ENCODE measurements at regions not wholly inside any gene's neighbourhood (a gene's known extent, or its start where the extent isn't known, plus 50 kb on each side); places are given as distances from the start of the nearest gene placed in this dataset.

- H3K36me3 ChIP-seq (ENCODE audit: control insufficient read depth in 2 of 3, insufficient read depth in 3 of 3, low read length in 3 of 3): no peaks in the 10 kb centered on the region
- no peak overlapping the region for H3K9ac ChIP-seq (ENCODE audit: low read length in 3 of 3)
- no peak for TF ChIP-seq CTCF (IDR thresholded peaks at IDR 0.05; ENCODE audit: borderline replicate concordance, extremely low read depth, insufficient read depth)
- H3K27ac ChIP-seq (ENCODE audit: low read depth in 2 of 2, low read length in 2 of 2): no peak overlapping the region
- DNase-seq (no peak), FAIRE-seq (no peak)
- no peaks in the 10 kb centered on the region for H3K27me3 ChIP-seq (ENCODE audit: control insufficient read depth, insufficient read depth, low read length)
- H3K4me1 ChIP-seq (ENCODE audit: control insufficient read depth in 2 of 3, insufficient read depth in 2 of 3, low read depth in 1 of 3, low read length in 3 of 3): no peaks in the 10 kb centered on the region
- H3K4me3 ChIP-seq (ENCODE audit: low read length in 3 of 3): no peak overlapping the region
- intact Hi-C loops (cut with DNase I): no loop called here
- H3K9me3 ChIP-seq (ENCODE audit: control insufficient read depth in 2 of 3, insufficient read depth in 1 of 3, low read length in 3 of 3): no peaks in the 10 kb centered on the region
Measured at GRCh38 chr5:24906689-24907088, 261.9 kb upstream of the CDH10 start.

GRCh38 chr5:24904981-24905517 lies 260.3 kb upstream of the CDH10 start:
- Histone ChIP-seq H3K9ac (ENCODE audit: low read length in 3 of 3) (no peak overlapping the region), H3K4me1 (ENCODE audit: control insufficient read depth in 2 of 3, insufficient read depth in 2 of 3, low read depth in 1 of 3, low read length in 3 of 3) (no peaks in the 10 kb centered on the region), H3K4me3 (ENCODE audit: low read length in 3 of 3) (no peak overlapping the region), H3K36me3 (ENCODE audit: control insufficient read depth in 2 of 3, insufficient read depth in 3 of 3, low read length in 3 of 3) (no peaks in the 10 kb centered on the region), H3K27me3 (ENCODE audit: control insufficient read depth, insufficient read depth, low read length) (no peaks in the 10 kb centered on the region), H3K27ac (ENCODE audit: low read depth in 2 of 2, low read length in 2 of 2) (no peak overlapping the region), H3K9me3 (ENCODE audit: control insufficient read depth in 2 of 3, insufficient read depth in 1 of 3, low read length in 3 of 3) (no peaks in the 10 kb centered on the region)
- no peak for TF ChIP-seq CTCF (IDR thresholded peaks at IDR 0.05; ENCODE audit: borderline replicate concordance, extremely low read depth, insufficient read depth)
- intact Hi-C loops (cut with DNase I): no loop called here
- no peak for DNase-seq
- FAIRE-seq: no peak

GRCh38 chr5:24899180-24899579 lies 254.4 kb upstream of the CDH10 start:
- Histone ChIP-seq H3K4me3 (ENCODE audit: low read length in 3 of 3) (no peak overlapping the region), H3K4me1 (ENCODE audit: control insufficient read depth in 2 of 3, insufficient read depth in 2 of 3, low read depth in 1 of 3, low read length in 3 of 3) (no peaks in the 10 kb centered on the region), H3K9me3 (ENCODE audit: control insufficient read depth in 2 of 3, insufficient read depth in 1 of 3, low read length in 3 of 3) (peaks cover 0 to 2% (median 0%) of the 10 kb centered on the region in 3 donors), H3K36me3 (ENCODE audit: control insufficient read depth in 2 of 3, insufficient read depth in 3 of 3, low read length in 3 of 3) (no peaks in the 10 kb centered on the region), H3K9ac (ENCODE audit: low read length in 3 of 3) (no peak overlapping the region), H3K27me3 (ENCODE audit: control insufficient read depth, insufficient read depth, low read length) (no peaks in the 10 kb centered on the region), H3K27ac (ENCODE audit: low read depth in 2 of 2, low read length in 2 of 2) (no peak overlapping the region)
- intact Hi-C loops (cut with DNase I): no loop called here
- no peak for TF ChIP-seq CTCF (IDR thresholded peaks at IDR 0.05; ENCODE audit: borderline replicate concordance, extremely low read depth, insufficient read depth)
- FAIRE-seq (no peak), DNase-seq (no peak)

- FAIRE-seq (no peak), DNase-seq (no peak)
- intact Hi-C loops (cut with DNase I): no loop called here
- TF ChIP-seq CTCF (IDR thresholded peaks at IDR 0.05; ENCODE audit: borderline replicate concordance, extremely low read depth, insufficient read depth): no peak
- Histone ChIP-seq H3K4me3 (ENCODE audit: low read length in 3 of 3) (no peak overlapping the region), H3K36me3 (ENCODE audit: control insufficient read depth in 2 of 3, insufficient read depth in 3 of 3, low read length in 3 of 3) (no peaks in the 10 kb centered on the region), H3K9ac (ENCODE audit: low read length in 3 of 3) (no peak overlapping the region), H3K27me3 (ENCODE audit: control insufficient read depth, insufficient read depth, low read length) (no peaks in the 10 kb centered on the region), H3K9me3 (ENCODE audit: control insufficient read depth in 2 of 3, insufficient read depth in 1 of 3, low read length in 3 of 3) (no peaks in the 10 kb centered on the region), H3K27ac (ENCODE audit: low read depth in 2 of 2, low read length in 2 of 2) (no peak overlapping the region), H3K4me1 (ENCODE audit: control insufficient read depth in 2 of 3, insufficient read depth in 2 of 3, low read depth in 1 of 3, low read length in 3 of 3) (no peaks in the 10 kb centered on the region)
Measured at GRCh38 chr5:24864244-24864643, 219.5 kb upstream of the CDH10 start.
